Hypothalamus (tissue), 51 donors: ENCODE measurements at regions not wholly inside any gene's neighbourhood (a gene's known extent, or its start where the extent isn't known, plus 50 kb on each side); places are given as distances from the start of the nearest gene placed in this dataset.
"Not testable (repeated sequence)": the region's sequence is repeated elsewhere in the genome, so short reads cannot be mapped to it uniquely, and the experiment has no call there.

ENCODE experiments used
- DNase-seq, 51 donors: peaks; one replicate each; lab custom pipeline; 2025; lab: John Stamatoyannopoulos, UW

DNA sequence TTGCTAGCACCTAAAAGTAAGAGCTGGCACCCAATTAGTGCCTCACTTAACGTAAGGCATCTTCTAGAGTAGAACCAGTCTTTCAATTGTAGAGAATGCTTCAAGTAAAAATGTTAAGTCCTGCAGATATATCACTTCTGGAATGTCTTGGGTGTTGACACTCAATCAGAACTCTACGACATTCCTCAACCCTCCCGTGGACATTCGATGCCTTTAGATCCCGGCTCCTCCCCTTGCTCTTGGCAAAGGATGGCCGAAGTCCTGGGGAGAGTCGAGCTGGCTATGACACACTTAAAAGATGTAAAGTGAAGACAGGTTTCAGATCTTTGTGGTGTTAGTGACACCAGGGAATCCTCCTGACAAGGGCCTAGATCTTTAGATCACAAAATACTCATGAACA lies 87.5 kb upstream of the ERCC6L2 start:
- DNase-seq = no peak

DNA sequence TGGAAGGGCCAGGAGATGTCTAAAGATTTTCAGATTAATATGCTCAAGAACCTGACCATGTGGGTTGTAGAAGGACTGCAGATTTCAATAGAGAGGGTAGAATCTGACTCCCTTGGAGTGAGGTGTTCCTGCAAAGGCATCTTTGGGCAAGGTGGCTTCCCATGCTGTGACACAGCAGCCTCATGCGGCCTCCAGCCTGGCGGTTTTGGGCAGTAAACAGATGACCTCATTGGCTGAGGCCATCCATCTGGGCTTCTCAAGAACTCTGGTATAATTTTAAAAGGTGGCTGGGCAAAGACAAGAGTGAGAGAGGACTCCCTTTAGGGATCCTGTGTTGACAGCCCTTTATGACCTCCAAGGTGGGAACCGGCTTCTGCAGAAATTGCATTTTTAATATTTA lies 90.3 kb upstream of the ERCC6L2 start:
- no peak for DNase-seq

DNA sequence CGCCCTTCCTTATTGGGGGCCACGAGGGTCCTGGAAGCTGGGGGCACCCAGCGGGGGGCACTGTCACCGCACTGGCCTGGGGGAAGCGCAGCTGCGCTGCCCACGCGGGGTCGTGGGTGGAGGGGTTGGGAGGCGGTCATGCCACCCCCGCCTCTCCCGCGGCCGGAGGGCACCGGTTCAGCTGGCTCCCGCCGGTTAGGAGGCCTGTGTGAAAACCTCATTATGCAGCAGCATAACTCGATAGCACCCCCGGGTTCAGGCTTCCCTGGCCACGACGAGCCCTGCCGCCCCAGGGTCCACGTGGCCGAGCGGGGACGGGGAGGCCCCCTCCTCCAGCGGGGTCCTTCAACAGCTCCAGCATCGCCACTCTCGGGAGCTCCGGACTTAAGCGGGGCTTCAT lies 91.2 kb upstream of the ERCC6L2 start:
- DNase-seq = no peak

DNA sequence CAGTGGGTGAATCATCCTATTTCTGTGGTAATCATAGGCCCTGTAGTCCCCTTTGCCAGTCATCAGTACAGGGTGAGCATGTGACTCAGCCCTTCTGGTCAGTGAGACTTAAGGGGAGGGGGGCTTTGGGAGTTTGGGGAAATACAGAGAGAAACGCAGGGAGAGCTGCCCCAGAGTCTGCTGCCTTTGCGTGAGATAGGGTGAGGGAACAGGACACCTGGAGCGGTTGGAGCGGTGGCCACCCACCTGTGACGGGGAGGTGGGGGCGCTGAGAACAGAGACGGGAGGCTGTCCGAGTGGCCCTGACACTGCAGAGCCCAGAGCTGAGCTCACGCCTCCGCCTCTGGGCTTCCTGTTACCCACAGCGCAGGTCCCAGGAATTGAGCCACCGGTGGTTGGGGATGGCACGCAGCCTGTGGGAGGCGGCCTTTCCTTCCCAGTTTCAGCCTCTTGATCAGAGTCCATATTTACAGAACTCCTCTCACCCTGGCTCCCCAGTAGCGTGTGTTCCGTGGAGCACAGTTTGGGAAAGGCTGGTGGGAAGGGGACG lies 92.0 kb upstream of the ERCC6L2 start:
- DNase-seq = no peak

DNA sequence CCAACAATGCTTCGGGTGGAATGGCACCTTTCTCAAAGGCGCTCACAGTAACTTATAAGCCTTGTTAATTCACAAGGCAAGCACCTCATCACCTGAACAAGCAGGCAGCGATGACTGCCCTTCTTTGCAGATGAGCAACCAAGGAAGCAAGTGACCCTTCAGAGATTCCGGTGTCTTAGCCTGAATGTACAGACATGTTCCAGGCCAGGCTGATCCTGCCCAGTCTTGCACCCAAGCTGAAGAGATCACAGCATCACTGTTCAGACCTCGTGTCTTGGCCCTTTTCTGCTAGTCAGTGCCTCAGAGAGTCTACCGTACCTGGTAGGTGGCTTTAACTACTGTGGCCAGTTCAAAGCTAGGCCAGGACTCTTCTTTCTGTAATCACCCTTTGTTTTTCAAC lies 94.7 kb upstream of the ERCC6L2 start:
- no peak for DNase-seq

DNA sequence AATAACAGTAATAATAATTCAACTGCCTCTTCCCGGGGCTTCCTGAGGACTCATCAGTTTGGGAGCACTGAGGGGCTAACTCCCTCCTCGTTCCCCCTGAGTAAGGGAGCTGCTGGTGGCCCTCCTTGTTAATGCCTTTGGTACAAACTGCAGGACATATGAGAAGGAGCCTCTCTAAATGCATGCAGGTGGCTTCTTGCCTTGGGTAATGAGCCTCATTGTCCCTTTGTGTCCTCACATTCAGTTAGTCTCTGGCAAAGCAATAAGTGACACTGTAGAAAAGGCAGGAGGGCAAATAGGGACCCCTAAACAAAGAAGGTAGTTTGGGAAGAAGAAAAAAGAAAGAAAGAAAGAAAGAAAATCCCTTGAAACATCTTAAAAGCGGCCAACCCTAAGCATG lies 95.4 kb upstream of the ERCC6L2 start:
- DNase-seq = no peak

DNA sequence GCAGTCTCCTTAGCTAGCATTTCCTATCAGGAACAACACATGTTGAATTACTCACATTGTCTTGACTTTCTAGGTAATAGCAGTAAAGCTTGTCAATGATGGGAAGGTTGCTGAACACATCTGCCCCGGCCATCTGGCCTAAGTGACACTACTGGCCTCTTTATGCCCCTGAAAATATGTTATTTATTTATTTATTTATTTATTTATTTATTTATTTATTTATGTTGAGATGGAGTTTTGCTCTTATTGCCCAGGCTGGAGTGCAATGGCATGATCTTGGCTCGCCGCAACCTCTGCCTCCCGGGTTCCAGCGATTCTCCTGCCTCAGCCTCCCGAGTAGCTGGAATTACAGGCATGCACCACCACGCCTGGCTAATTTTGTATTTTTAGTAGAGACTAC lies 95.9 kb upstream of the ERCC6L2 start:
- DNase-seq = not testable (repeated sequence)

DNA sequence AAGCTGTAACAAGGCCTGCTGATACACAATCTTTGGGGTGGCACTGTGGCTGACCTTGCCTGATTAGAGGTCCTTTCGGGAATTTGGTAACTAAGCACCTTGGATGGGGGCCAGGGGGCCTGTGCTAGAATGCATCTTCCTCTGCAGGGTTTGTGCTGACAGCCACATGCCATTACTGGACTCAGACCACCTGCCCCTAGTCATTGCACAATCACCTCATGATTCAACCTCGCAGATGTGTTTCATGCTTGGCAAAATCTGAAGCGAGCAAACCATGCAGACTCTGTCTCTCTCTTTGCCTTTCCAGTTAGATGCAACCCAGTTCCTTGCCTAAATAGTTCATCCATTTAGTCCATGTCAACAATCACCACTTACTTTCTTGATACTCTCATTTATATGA lies 96.5 kb upstream of the ERCC6L2 start:
- DNase-seq = no peak

DNA sequence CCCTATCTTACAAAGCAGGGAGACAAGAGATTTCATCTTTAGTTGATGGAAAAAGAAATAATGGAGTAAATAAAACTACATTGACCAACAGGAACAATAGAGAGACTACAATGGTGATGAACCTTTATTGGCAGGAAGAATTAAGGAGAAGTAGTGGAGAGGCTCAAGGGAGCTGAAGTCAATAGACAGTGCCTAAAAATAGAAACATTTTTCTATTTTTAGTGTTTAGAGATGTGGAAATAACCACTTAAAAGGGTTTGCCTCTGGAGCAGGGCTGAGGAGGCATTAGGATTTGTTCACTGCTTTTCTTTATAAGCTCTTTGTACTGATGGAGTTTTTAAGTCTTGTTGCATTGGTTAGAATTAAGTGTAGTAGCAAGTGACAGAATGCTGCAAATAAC lies 98.4 kb upstream of the ERCC6L2 start:
- DNase-seq = no peak

DNA sequence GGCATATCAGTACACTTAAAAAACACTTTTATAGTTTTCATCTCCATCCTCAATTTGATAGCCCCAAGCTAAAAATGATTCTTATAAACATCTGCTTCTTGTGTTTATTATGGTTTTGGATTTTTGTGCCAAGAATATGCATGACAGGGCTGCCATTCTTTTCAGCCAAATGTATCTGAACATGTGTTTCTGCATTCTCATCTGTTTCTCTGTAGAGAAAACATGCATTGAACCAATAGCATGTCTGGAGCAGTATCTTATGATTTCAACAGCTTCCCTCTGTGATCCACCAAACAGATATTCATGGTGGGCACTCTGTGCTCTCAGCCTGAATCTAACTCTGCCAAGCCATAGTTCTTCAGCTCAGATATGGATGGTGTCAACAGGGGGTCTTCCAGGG lies 99.3 kb upstream of the ERCC6L2 start:
- no peak for DNase-seq

DNA sequence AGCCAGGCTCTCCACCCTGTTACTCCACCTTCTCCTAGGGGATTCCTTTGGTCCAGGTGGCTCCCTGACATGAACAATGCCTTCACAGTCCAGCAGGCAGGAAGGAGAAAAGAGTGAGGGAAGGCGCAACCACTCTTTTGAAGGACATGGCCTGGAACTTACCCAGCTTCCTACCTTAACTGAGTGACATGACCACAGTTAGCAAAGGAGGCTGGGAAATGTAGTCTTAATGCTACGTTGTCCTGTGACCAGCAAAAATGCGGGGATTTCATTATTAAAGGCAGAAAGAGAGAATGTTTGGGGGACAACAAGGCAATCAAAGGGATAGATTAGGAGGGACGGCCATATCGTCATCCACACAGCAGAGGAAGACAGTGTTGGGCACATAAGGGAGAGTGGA lies 100.3 kb upstream of the ERCC6L2 start:
- no peak for DNase-seq

DNA sequence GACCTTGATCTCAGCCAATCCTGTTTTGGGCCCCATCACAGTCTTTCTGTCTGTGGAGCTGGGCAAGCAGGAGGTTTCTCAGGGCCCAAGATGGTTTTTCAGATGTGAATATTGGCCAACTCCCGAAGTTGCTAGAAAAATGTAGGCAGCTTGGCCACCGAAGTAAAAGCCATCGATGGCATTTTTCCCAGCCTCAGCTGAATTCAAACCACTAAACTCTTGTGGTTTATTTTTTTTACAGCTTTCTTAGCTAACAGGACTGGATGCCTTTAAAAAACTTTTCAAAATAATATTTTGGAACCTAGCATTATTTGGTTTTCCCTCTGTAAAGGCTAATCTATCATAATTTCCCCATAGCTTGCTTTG lies 102.5 kb upstream of the ERCC6L2 start:
- no peak for DNase-seq

DNA sequence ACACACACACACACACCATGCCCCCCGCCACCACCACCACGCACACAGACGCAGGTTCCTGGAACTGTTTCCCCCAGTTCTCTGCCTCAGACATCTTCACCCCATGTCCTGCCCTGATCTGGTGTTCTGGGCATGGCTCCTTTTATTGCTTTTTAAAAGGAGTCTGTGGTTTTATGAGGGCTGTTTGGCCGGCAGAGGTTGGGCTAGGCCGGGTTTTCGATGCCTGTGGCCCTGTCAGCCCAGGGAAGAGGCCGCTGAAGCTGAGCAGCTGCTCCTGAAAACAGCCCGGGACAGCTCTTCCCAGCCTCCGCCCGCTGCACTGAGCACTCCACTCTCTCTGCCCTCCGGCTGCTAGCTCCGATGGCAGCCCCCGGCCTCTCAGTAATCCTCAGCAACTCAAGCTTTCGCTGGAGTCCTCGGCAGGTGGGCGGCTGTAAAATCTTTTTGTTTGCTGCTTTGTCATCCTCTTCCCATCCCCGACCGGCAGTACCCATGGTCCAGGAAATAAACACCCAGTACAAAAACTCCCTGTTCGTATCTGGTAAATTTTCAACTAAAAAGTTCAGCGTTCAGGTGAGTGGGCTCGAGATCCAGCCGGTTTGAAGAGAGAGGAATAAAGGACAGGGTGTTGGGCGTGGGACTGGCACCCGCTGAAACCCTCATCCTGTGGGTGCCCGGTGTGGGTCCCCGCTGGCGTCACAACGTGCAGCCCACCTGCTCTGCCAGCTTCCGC lies 103.0 kb upstream of the ERCC6L2 start:
- peak in 18 of 51 donors; percentile 2 to 54 (median 16) for DNase-seq

DNA sequence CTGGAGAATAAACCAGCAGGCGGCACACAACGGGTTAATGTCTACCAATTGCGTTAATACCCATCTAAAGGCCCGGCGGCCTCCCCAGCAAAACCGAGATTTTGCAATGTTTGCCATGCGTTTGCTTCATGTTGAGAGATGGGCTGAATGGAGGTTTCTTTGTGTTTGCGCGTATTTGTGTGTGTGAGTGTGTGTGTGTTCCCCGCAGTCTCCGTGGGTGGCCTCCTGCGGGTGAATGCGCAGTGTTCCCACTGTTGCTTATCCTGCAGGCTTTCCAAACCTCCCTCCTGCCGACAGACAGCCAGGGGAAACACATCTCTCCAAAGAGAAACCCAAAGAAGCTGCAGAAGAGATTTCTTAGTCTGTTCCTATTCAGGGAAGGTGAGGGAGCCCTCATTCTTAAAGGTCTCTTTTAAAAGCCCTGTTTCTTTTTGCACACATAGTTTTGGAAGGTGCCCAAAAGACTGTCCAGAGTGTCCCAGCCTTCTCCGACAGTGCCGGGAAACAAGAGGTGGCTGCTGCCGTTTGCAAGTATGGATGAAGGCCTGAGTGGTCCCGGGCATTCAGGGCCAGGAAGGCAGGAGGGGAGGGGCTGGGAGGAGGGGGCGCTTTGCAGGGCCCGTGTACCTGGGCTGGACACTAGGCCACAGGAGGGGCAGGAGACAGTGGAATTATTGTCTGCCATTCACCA lies 103.8 kb upstream of the ERCC6L2 start:
- DNase-seq = peak in 26 of 51 donors; percentile 6 to 58 (median 22)

DNA sequence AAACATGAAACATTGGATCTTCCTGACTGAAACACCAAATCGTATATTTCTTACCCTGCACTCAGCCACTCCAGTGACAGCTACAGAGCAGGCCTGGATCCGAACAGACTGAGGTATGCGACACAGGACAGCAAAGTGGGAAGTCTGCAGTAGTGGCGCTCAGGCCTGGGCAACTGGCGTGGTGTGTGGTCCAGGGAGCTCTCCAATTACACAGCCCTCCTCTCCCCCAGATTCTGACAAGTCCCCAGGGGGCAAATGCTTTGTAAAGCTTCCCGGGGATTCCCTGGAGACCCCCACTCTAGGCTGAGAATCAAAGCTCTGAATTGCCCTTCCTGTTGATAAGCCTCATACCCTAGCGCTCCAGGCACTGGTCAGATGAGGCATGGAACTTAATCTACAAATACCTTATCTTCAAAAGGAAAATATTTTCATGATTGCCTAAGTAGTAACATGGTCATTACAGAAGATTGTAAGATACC lies 104.8 kb upstream of the ERCC6L2 start:
- no peak for DNase-seq

DNA sequence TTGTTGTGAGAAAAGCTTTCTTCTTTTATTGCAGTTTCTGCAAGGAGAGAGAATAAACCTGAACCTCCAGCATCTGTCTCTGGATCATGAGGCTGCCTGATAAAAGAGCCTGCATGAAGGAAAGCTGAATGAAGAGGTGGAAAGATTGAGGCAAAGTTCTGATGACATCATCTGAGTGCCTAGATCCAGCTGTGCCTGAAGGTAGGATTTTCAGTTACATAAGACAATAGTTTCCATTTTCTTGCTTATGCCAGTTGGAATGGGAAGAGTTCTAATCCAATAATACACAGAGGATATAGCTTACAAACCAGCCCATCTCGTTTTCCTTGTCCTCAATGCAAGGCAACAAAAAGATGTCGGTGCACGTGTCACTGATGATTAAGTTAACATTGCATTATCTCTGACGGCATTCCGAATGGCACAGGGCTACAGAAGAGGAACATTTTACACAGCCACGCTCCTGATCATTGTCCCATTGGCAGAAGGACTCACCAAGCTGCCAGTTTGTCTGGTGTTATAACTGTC lies 105.5 kb upstream of the ERCC6L2 start:
- no peak for DNase-seq

DNA sequence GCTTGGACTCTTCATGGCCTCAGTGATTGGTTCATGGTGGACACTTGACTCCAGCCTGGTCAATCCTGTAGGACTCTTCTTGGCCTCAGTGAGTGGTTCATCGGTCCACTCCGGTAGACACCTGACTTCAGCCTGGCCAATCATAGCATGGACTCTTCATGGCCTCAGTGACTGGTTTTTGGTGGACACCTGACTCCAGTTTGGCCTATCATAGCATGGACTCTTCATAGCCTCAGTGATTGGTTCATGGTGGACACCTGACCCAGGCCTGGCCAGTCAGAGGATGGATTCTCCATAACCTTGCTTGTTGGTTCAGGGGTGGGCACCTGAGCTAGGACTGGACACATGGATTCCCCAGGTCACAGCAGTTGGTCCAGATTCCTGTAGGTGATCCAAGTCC lies 106.0 kb upstream of the ERCC6L2 start:
- no peak for DNase-seq

DNA sequence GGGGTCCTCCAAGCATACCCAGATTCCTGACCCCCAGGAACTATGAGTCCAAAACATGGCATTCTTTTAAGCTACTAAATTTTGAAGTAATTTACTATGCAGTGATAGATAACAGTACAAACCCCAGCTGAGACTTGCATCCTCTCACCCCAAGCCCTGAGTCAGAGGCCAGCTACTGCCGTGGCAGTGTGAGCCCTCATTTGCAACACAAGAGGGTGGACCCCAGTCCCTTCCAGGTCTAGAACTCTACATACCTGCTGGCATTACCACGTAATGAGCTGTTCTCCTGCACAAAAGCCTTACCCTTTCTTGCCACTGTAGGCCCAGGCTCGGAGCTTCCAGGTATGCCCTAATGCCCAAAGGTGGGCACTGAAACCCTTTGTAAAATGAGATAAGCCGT lies 108.6 kb upstream of the ERCC6L2 start:
- DNase-seq = no peak

DNA sequence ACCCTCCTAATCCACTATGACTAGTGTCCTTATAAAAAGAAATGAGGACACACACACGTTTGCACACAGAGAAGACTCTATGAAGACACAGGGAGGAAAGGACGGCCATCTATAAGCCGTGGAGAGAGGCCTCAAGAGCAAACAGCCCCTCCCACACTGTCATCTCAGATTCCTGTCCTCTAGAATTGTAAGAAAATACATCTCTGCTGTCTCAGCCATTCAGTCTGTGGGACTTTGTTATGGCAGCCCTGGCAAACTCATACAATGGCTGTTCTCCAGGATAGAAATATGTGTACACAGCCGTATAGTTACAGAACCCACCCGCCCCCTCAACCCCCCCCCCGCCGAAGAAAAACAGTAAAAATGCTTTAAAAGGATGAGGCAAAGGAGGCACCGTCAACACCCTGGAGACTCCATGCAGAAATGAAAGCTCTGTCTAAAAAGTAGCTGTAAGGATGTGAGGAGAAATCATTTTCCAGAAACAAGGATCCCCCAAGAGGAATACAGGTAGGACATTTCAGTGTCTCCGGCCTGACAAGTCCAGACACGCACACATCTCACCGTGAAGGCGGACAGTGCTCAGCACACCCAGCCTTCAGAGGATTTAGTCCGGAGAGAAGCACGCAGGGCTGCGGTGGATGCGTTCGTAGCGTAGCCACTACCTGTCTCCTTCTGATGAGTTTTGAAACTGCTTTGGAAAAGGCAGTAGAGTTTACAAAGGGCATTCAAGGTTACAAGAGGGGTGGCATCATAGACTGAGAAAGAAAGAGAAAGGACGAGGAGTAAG lies 110.8 kb upstream of the ERCC6L2 start:
- no peak for DNase-seq

DNA sequence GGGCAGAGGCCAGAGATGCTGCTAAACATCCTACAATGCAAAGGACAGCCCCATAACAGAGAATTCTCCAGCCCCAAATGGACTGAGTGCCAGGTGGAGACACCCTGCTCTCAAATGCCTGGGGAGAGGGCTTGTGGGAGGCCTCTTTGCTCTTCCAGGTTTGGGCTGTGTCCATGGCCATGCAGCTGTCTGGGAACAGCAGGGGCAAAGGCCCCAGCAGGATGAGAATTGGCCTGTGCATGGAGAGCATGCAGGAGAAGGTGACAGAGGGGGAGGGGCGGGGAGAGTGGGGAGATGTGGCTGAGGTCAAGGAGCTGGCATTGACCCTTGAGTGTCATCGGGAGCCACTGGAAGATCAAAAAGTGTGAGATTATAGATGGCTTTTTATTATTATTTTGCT lies 111.5 kb upstream of the ERCC6L2 start:
- DNase-seq = no peak

DNA sequence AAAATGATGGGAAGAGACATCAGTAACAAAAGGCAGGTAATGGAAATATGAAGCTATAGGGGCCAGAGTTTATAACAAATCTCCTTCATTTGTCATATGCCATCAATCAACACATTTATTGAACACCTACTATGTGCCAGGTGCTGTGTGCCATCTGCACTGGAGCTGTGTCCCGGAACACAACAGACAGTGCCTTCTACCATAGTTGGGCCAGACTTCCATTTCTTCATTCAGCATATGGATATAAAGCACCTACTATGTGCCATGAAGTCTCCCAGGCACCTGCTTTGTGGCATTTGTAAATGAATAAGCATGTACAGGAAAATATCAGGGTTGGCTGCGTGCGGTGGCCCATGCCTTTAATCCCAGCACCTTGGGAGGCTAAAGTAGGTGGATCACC lies 112.5 kb upstream of the ERCC6L2 start:
- DNase-seq = no peak
